Kidney glomerular epithelial cell (primary cell): ENCODE measurements at regions not wholly inside any gene's neighbourhood (a gene's known extent, or its start where the extent isn't known, plus 50 kb on each side); places are given as distances from the start of the nearest gene placed in this dataset.
"Not testable (repeated sequence)": the region's sequence is repeated elsewhere in the genome, so short reads cannot be mapped to it uniquely, and the experiment has no call there.

ENCODE experiments used
- DNase-seq: peaks from one replicate; lab custom pipeline; 2025; lab: John Stamatoyannopoulos, UW

GRCh38 chr3:181533811-181534210 is 177.9 kb upstream of the SOX2 start:
- DNase-seq: no peak

GRCh38 chr3:181530584-181530983 is 181.1 kb upstream of the SOX2 start:
- DNase-seq: no peak

GRCh38 chr3:181521831-181522230 is 189.9 kb upstream of the SOX2 start:
- no peak for DNase-seq

- no peak for DNase-seq
Observed at GRCh38 chr3:181518222-181518621, 193.5 kb upstream of the SOX2 start.

- no peak for DNase-seq
Observed at GRCh38 chr3:181512787-181513186, 198.9 kb upstream of the SOX2 start.

- no peak for DNase-seq
Observed at GRCh38 chr3:181510500-181510899, 201.2 kb upstream of the SOX2 start.

- DNase-seq: no peak
Observed at GRCh38 chr3:181497358-181497757, 214.4 kb upstream of the SOX2 start.

GRCh38 chr3:181493423-181493822 is 218.3 kb upstream of the SOX2 start:
- no peak for DNase-seq

GRCh38 chr3:181488536-181488935 is 223.2 kb upstream of the SOX2 start:
- DNase-seq: no peak

GRCh38 chr3:181487236-181487978 is 224.3 kb upstream of the SOX2 start:
- no peak for DNase-seq

- no peak for DNase-seq
Observed at GRCh38 chr3:181486141-181486885, 225.4 kb upstream of the SOX2 start.

- no peak for DNase-seq
Observed at GRCh38 chr3:181484026-181484425, 227.7 kb upstream of the SOX2 start.

- not testable (repeated sequence) for DNase-seq
Observed at GRCh38 chr3:181475146-181475545, 236.6 kb upstream of the SOX2 start.

GRCh38 chr3:181470349-181470748 is 241.4 kb upstream of the SOX2 start:
- DNase-seq: no peak

- no peak for DNase-seq
Observed at GRCh38 chr3:181464033-181464694, 247.6 kb upstream of the SOX2 start.

- no peak for DNase-seq
Observed at GRCh38 chr3:181461381-181461780, 250.3 kb upstream of the SOX2 start.

GRCh38 chr3:181459516-181459915 is 252.2 kb upstream of the SOX2 start:
- DNase-seq: no peak

GRCh38 chr3:181458857-181459256 is 252.9 kb upstream of the SOX2 start:
- no peak for DNase-seq

- DNase-seq: no peak
Observed at GRCh38 chr3:181457756-181458155, 254.0 kb upstream of the SOX2 start.

- no peak for DNase-seq
Observed at GRCh38 chr3:181457190-181457589, 254.5 kb upstream of the SOX2 start.

GRCh38 chr3:181455276-181455675 is 256.4 kb upstream of the SOX2 start:
- no peak for DNase-seq

- no peak for DNase-seq
Observed at GRCh38 chr3:181454451-181455027, 257.2 kb upstream of the SOX2 start.

GRCh38 chr3:181446741-181447140 is 265.0 kb upstream of the SOX2 start:
- no peak for DNase-seq
